B cell (primary cell): ENCODE measurements at regions not wholly inside any gene's neighbourhood (a gene's known extent, or its start where the extent isn't known, plus 50 kb on each side); places are given as distances from the start of the nearest gene placed in this dataset.

Experiments
- CTCF ChIP-seq: fragments of 200-600 bp; IDR thresholded peaks from one replicate; pipeline ENCODE4 v1.8.0; 2022; ENCODE audit warnings: antibody characterized with exemption, mild to moderate bottlenecking
- EZH2 ChIP-seq: IDR thresholded peaks from 2 replicates; pipeline ENCODE4 v1.6.1; 2012; ENCODE audit warnings: borderline replicate concordance, low read depth, mild to moderate bottlenecking, moderate library complexity, low read length; ENCODE audit not compliant: insufficient read depth, poor library complexity, severe bottlenecking

DNA sequence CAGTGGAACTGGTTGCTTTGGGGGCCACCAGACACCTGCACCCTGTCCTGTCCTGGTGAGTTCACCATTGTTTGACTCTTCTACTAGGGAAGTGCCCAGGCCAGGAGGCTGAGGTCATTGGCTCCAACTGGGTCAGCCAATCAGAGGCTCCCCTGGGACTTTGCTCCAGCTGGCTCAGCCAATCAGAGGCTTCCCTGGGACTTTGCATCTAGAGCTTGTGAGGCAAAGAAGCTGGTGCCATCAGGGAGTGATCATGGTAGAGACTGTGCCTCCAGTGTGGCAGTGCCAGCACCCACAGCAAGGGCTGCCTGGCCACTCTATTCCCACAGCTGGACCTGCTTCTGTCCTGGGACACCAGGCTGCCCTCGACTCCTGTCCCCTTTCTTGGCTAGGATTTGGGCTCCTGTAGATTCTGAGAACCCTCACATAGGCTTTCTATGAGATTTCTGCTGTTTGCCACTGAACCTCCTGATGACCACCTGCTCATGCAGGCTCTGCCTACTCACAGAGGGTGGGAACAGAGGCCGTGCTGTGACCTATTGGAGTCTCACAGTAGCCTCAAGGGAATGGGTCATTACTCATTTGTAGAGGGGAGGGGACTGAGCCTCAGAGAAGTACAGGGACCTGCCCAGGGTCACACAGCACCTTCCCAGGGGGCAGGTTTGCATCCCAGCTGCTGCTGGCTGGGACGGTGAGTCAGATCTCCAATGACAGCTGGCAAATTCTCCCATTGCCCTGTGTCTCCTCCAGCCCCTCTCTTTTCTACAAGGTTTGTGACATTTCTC is 59.2 kb upstream of the SHISAL1 start:
- TF ChIP-seq CTCF: no peak
- TF ChIP-seq EZH2: no peak
